ENCODE measurements at regions not wholly inside any gene's neighbourhood (a gene's known extent, or its start where the extent isn't known, plus 50 kb on each side); places are given as distances from the start of the nearest gene placed in this dataset.
"Not testable (repeated sequence)": the region's sequence is repeated elsewhere in the genome, so short reads cannot be mapped to it uniquely, and the experiment has no call there.

- peak; percentile 88 for DNase-seq (ENCODE audit: low spot score)
These were observed 93.6 kb upstream of the NEDD9 start for GRCh38 chr6:11326116-11326515.

GRCh38 chr6:11324453-11325015, 92.1 kb upstream of the NEDD9 start:
- no peak for DNase-seq (ENCODE audit: low spot score)

DNA sequence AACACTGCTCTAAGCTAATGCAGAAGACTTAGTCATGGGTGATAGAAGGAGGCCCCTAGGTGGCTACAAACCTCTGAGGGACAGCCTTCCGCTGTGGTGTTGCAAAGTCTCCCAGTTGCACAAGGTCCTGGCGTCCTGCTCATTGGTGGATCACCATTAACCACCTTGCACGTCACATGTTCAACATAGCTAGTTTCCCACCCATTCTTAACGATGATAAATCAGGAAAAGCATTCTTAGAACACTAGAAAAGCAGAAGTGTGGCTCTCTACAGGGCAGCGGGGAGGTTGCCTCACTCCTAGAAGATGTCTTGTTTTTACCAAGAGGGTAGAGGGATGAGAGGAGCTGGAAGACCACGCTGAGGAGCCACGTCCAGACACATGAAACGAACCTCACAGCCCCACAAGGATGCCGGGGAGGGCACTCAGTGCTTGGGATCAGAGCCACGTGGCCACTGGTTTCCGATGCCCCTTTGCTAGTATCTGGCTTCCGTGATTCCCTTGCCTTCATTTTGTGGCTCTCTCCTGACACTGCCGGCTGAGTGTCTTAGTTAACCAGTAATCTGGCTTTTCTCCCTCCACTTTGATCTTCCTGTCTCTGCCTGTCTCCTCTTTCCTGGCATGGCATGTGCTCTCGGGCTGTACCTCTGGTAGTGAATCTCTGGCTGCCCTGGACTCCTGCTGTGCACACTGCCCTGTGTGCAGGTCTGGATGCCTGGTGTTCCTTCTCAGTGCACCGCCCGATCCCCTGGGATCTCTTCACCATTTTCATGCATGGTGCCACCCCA, 91.4 kb upstream of the NEDD9 start:
- peak; percentile 40 for DNase-seq (ENCODE audit: low spot score)

DNA sequence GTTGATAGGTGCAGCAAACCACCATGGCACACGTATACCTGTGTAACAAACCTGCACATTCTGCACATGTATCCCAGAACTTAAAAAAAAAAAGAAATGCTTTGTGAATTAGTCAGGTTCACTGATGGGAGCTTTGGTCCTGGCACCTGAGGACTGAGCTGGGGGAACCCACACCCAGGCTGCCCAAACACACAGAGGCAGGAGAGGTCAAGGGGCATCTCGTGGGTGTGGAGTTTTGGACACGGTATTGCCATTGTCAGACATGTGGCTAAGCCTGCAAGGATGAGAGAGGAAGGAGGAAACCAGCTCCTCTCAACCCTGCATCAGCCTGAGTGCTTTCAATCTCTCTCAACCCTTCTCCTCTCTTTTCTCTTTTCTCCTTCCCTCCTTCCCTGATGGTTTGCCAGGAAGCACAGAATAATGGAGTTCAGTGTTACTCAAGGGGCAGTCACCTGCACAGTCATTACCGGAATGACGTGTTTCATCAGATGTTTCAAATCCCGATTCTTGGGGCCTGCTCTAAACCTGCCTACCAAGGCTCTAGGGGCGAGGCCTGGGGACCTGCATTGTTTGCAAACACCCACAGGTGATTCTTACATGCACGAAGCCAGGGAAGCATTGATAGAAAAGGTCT, 89.9 kb upstream of the NEDD9 start:
- DNase-seq (ENCODE audit: low spot score) = no peak

DNA sequence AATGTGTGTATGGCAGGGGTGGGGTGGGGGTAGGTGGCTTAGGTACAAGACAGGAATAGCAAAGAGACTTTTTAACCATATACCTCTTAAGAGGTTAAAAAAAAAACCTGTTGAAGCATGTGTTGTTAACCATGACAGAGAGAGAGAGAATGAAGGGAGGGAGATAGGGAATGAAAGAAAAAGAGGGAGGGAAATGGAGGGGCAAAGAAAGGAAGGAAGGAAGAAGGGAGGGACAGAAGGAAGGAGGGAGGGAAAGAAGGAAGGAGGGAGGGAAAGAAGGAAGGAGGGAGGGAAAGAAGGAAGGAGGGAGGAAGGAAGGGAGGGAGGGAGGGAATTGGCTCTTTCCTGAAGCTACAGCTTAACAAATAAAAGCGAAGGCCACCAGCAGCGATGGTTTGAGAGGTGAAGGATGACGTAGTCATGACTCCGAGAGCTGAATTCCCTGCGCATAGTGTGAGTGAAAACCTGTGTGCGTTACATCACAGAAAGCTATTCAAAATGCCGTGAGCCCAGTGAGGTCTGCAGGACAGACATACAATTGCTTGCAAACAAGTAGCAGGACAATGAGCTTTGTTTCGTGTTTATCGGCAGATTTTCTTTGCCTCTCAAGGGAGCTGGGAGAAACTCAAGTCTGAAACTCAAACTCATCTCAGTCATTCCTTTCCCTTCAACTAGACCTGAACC, 88.6 kb upstream of the NEDD9 start:
- no peak for DNase-seq (ENCODE audit: low spot score)

DNA sequence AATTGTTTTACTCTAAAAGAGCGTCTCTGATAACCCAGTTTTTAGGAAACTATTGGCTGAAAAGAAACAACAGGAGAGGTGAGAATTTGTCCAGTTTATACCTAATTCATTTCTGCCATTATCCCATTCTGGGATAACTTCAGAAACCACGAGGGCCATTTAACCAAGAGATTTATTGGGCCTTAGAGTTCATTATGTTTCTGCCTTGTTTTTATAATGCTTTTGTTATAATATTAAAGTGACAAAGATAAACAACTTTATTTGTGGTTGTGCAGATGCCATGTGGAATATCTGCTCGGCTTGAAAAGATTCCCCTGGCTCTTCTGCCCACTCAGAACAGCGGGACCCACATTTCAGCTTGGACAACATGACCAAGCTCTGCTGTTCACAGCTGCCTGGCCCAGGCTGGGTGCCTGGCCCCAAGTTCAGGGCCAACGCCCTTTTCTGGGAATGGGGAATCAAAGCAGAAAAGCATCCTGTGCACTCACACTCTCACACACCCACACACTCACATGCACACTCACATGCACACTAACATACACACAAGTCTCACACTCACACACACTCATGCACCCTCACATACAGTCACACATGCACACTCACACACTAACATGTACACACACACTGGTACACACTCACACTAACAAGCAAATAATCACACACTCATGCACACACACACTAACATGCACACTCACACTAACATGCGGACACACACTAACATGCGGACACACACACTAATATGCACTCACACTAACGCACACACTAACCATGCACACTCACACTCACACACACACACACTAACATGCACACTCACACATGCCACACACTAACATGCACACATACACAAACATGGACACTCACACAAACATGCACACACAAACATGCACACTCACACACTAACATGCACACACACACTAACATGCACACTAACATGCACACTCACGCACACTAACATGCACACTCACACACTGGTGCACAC, 86.7 kb upstream of the NEDD9 start:
- peak; percentile 43 for DNase-seq (ENCODE audit: low spot score)

DNA sequence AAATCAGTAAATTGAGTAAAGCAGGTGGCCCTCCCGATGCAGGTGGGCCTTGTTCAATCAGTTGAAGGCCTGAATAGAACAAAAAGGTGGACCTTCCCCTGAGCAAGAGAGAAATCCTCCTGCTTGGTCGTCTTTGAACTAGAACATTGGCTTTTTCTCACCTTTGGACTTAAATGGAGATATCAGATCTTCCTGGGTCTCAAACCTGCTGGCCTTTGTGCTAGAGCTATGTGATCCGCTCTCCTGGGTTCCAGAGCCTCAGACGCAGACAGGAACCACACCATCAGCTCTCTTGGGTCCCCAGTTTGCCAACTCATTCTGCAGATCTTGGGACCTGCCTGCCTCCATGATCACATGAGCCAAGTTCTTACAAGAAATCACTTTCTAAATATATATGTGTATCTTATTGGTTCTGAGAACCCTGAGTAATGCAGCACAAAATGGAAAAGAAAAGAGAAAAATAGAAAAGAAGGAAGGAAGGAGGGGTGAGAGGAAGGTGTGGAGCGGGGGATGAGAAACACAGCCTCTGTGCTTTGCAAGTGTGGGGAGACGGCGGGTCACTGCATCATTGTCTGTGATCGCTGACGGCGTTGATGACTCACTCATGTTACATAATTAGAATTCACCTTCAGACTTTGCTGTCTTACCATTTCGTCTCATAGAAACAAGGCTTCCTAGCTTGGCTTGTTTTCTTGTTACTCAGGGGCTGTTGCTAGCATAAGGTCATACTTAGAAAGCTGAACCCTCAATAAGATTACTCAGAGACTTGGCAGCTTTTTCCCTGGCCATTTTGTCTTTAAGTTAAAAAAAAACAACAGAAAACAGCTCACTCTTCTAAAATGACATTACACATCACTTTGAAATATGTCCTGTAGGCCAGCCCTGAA, 85.7 kb upstream of the NEDD9 start:
- peak; percentile 95 for DNase-seq (ENCODE audit: low spot score)

- DNase-seq (ENCODE audit: low spot score) = peak; percentile 91
These were observed 83.4 kb upstream of the NEDD9 start for GRCh38 chr6:11315743-11316437.

DNA sequence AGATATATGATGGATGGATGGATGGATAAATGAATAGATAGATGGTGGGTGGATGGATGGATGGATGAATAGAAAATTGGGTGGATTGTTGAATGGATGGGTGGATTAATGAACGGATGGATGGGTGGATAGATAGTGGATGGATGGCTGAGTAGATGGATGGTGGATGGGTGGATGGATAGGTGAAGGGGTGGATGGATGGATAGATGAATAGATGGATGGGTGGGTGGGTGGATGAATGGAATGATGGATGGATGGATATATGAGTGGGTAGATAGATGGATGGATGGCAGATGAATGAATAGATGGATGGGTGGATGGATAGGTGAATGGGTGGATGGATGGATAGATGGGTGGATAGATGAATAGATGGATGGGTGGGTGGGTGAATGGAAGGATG, 80.7 kb upstream of the NEDD9 start:
- DNase-seq (ENCODE audit: low spot score) = no peak

DNA sequence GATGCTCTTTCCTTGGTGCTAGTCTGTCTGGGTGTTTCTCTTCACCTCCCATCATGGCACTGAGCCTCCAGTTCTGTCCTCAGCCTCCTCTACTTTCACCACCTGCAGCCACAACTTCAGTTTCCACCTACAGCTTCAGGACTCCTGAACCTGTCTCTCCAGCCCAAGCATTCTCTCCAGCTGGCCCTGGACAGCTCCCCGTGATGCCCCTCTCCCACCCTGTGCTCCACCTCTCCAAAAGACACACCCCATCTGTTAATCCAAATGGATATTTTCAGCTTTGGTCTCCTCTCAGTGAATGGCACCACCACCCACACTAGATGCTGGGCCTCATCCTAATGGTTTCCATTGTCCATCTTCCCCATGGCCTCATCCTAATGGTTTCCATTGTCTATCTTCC, 79.5 kb upstream of the NEDD9 start:
- DNase-seq (ENCODE audit: low spot score) = no peak

GRCh38 chr6:11309947-11310665, 77.6 kb upstream of the NEDD9 start:
- no peak for DNase-seq (ENCODE audit: low spot score)

- no peak for DNase-seq (ENCODE audit: low spot score)
These were observed 74.8 kb upstream of the NEDD9 start for GRCh38 chr6:11307226-11307625.

DNA sequence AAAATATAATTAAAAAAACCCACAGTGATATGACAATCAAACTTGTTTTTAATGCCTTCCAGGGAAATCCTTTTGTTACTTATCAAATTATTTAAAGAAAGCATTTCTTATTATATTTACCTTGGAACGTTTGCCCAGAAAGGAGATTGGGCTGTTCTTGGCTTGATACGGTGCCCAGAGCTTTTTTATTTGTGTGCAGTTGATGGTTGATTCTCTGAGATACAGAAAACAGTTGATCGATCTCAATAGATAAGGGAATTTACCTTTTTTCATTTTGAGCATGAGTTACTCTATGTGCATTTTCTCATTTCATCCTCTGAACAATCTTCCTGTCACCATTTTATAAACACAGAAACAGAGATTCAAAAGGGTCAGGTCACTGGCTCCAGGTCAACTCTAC, 72.5 kb upstream of the NEDD9 start:
- no peak for DNase-seq (ENCODE audit: low spot score)

DNA sequence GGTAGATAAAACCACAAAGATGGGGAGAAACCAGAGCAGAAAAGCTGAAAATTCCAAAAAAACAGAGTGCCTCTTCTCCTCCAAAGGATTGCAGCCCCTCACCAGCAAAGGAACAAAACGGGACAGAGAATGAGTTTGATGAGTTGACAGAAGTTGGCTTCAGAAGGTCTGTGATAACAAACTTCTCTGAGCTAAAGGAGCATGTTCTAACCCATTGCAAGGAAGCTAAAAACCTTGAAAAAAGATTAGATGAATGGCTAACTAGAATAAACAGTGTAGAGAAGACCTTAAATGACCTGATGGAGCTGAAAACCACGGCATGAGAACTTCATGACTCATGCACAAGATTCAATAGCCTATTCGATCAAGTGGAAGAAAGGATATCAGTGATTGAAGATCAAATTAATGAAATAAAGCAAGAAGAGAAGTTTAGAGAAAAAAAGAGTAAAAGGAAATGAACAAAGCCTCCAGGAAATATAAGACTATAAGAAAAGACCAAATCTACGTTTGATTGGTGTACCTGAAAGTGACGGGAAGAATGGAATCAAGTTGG, 67.5 kb upstream of the NEDD9 start:
- DNase-seq (ENCODE audit: low spot score) = not testable (repeated sequence)

GRCh38 chr6:11299421-11299784, 66.9 kb upstream of the NEDD9 start:
- DNase-seq (ENCODE audit: low spot score) = not testable (repeated sequence)

DNA sequence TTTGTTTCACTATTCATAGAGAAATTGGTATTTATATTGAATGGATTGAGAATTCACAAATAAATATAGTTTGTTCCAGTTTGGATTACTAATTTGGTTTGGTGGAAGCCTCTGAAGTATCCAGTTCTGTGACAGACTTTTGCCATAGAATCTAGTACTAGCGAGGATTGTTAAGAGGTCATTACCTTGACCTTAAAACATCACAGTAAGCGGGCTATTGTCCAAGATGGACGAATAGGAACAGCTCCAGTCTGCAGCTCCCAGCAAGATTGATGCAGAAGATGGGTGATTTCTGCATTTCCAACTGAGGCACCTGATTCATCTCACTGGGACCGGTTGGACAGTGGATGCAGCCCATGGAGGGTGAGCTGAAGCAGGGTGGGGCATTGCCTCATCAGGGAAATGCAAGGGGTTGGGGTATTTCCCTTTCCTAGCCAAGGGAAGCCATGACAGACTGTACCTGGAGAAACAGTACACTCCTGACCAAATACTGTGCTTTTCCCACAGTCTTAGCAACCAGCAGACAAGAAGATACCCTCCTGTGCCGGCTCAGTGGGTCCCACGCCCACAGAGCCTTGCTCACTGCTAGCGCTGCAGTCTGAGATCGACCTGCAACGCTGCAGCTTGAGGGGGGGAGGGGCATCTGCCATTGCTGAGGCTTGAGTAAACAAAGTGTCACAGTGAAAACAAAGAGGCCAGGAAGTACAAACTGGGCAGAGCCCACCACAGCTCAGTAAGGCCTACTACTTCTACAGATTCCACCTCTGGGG, 66.4 kb upstream of the NEDD9 start:
- no peak for DNase-seq (ENCODE audit: low spot score)

- DNase-seq (ENCODE audit: low spot score) = no peak
These were observed 64.9 kb upstream of the NEDD9 start for GRCh38 chr6:11297376-11297729.

All from umbilical cord (tissue), 1 donor.